Hematopoietic multipotent progenitor cell (in vitro differentiated cells): ENCODE measurements at regions not wholly inside any gene's neighbourhood (a gene's known extent, or its start where the extent isn't known, plus 50 kb on each side); places are given as distances from the start of the nearest gene placed in this dataset.

Experiments
- DNase-seq, 3 donors: peaks; one replicate each; pipeline ENCODE4 v3.0.0-alpha.2; 2011 to 2015; ENCODE audit warnings: low read depth in 2 of 3, low spot score in 2 of 3

GRCh38 chr20:39812116-39812515 lies 850.0 kb downstream of the DHX35 start:
- DNase-seq, result no peak

GRCh38 chr20:39810309-39810708 lies 848.2 kb downstream of the DHX35 start:
- DNase-seq, result no peak

DNA sequence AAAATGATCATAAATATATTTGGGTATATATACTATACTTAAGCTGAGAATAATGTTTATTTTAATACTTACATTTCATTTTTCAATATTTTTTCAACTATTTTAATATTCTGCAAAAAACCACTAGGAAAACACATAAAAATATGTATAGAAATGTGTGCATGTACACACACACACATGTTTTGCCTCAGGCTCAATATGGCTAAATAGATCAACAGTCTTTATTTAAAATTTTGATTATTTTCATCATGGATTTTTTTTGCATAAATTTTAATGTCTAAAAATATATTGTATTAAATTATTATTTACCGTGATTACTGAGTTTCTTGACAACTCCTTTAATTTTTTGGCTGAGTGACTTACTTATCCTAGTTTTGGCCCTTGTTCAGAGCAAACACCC lies 846.5 kb downstream of the DHX35 start:
- DNase-seq, result no peak

GRCh38 chr20:39800548-39800947 lies 838.4 kb downstream of the DHX35 start:
- DNase-seq, result no peak

DNA sequence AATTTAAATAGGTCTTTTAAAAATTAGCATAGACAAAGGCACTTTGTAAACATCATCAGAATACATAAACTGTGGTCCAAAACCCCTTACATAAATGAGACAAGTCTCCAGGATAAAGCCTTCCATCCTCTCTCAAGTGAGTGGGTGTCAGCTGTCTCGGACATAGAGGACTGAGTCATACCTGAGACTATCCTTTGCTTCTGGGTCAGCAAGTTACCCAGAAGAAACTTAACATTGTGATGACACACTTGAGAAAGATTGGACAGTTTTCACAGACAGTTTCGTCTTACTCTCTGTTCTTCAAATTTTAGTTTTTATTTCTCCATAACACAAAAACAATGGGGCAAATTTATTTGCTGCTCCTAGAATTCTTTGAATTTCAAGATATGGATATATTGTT lies 838.0 kb downstream of the DHX35 start:
- no peak for DNase-seq

DNA sequence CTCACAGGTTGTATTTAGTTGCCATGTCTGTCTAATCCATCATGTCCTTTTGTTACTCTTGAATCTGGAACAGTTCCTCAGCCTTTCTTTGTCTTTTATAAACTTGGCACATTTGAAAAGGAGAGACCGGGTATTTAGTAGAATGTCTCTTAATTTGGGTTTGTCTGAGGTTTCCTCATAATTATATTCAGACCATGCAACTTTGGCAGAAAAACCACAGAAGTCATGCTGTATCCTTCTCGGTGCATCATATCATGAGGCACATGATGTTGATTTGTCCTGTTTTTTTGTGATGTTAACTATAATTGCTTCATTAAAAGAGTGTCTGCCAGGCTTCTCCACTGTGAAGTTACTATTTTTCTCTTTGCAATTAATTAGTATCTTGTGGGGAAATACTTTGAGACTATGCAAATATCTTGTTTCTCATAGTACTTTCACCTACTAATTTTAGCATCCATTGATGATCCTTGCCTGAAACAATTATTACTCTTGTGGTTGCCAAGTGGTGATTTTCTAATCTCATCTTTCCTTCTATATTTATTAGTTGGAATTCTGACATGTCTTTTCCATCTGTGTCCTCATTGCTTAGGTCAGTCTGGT lies 837.3 kb downstream of the DHX35 start:
- no peak for DNase-seq

DNA sequence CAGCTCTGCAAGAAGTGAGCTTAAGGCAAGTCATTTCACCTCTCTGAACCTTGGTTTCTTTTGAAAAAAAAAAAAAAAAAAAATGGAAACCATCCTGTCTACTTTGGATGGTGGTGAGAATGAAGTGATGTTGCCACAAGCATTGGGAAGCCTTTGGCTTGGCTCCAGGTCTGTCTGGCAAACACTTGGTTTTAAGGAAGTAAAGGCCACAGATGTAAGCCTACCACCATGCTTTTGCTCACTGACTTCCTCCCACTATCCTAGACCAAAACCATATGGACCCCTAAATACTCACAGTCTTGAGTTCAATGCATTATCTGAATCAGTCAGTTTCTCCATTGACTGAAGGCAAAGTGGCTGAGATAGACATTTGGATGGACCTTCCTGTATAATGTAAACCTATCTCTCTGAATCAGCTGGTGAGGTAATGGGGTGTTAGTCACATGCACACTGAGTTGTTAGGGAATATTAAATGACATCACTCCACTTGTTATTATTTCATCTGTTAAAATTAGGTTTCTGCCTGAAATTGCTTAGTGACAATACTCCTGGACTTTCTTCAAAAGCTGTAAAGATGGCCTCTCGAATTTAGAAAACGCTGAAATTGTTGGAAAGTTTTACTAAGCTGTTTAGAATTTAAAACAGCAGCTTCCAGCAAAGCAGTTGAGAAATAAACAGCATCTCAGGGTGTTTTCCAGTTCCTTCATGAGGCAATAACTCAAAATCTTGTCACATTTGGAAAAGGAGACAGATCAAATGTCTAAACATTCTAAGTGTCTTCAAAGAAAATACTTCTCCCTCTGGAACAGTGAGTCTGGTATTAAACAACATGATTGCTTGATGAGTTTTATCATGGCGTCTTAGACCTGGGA lies 833.5 kb downstream of the DHX35 start:
- DNase-seq, result no peak

DNA sequence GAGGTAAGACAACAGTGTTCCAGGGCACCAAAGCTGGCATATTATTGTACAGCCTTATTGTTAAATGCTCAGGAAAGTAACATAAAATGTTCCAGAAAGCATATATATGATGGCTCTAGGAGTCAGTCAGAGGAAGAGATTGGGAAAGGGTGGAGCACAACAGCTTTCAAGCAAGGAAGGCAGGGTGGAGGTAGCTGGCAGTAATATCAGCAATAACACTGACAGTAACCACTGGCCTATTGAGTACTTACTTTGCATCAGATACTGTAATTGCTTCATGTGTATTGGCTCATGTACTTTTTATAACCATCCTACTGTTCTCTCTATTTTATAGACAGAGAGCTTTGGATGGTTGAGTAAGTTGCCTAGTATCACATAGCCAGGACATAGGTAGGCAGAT lies 830.2 kb downstream of the DHX35 start:
- DNase-seq, result no peak

- DNase-seq, result no peak
These were observed 827.3 kb downstream of the DHX35 start for GRCh38 chr20:39789411-39789810.

DNA sequence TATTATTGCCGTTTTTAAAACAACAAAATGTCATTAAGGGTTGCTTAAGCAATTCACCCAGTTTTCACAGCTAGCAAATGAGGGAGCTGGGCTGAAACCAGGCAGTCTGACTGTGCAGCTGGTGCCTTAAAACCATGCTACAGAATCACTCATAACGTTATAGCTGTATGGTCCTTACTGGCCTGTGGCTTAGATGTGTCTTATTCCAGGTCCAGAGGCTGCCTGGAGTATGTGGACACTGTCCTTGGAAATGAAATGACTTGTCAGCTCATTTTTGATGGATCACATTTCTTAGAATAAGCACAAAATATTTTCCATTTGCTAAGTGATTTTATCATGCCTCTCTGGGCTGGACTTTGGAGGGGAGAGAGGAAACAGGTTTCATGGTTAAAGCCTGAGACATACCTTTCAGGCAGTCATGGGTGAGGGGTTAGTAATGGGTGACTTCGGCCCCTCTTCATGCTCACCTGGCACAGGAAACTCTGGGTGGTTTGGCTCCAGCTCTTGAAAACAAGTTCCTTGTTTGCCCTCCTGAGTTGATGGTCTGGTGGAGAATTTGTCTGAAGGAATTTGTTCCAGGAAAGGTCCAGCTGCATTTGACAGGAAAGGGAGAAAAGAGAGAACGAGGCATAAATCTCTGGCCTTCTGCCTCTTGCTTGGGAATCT lies 823.2 kb downstream of the DHX35 start:
- no peak for DNase-seq

- DNase-seq, result no peak
These were observed 822.5 kb downstream of the DHX35 start for GRCh38 chr20:39784693-39785092.

- no peak for DNase-seq
These were observed 816.9 kb downstream of the DHX35 start for GRCh38 chr20:39778847-39779604.

DNA sequence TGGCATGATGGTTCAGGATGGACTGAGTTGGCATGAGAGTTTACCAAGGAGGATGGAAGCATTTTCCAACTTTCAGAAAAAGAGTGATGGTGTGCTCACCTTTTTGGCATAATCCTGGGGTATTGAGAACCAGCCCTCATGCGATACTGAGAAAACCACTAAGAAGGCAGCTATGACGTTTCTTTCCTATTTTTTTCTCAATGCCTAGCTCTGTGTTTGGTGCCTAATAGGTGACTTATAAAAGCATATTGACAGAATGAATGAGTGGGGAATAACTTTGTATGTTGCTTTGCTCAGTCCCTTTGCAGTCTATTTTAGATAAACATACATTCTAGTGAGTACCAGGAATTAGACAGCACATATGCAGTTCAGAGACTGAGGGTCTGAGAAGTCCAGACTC lies 816.3 kb downstream of the DHX35 start:
- no peak for DNase-seq

DNA sequence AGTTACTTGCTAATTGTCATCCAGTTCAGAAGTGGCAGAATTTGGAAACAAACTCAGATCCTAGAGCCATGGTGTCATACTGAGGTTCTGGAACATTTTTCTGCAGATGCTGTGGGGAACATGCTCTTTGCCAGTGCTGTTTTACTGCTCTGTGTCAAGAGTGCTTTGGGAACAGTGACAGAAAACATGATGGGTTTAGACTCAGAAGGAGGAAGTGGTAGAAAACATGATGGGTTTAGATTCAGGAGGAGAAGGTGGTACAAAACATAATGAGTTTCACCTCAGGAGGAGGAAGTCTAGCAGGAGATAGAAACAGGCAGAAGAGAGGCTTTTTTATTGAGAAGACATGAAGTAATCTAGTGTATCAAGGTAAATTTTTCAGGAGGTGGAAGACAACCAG lies 815.5 kb downstream of the DHX35 start:
- DNase-seq, result no peak

DNA sequence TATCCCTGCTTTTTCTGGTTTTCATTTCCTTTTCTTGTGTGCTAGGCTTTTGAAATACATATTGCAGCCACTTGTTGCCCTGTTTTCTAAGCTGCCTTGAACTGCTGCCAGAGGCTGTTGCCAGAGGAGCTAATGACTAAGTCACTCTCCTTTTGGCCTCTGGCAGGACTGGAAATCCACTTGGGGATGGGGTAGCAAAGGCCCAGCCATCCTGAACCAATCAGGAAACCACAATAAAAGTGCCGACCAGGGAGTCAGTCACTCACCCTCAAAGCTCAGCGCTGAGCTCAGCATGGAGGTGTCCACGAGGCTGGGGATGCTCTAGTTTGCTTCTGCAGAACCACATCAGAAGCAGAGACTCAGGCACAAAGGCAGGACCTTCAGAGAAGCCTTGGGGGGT lies 813.0 kb downstream of the DHX35 start:
- no peak for DNase-seq

DNA sequence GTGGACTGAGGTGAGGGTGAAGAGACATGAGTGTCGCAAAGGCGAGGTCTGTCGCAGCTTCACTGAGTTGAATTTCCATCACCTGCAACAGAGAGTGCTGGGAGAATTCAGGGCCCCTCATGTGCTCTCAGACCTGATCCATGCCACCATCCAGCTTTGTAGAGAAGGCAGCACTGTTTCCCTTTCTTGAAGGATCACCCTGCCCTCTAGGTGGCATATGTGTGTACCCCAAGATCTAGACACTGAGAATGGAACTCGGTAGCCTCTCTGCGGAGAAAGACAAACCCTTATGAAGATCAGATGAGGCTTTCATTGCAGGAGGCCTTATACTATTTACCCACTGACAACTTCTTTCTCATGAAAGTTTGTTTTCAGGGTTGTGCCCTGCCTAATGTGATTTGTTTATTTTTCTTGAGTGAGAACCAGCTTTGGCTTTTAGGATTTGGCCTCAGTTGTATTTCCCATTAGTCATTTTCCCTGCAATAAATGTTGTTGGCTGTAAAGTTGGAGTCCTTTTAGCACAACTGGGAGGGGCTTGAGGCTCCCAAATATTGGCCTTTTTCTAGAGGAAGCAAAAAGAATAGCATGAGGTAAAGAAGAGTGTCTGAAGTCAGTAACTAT lies 811.3 kb downstream of the DHX35 start:
- DNase-seq, result no peak

GRCh38 chr20:39767352-39767751 lies 805.2 kb downstream of the DHX35 start:
- DNase-seq, result no peak

DNA sequence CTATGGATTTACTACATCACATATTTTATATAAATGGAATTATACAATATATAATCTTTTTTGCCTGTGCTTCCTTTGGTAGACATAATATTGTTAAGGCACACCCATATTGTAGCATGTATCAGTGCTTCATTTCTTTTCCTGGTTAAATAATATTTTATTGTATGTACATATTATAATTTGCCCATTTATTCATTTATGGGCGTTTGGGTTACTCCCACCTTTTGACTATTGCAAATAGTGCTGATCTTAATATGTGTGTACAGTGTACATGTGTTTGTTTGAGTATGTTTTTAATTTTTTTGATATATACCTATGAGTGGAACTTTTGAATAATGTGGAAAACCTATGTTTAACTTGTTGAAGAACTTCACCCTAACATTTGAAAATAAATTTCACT lies 804.2 kb downstream of the DHX35 start:
- DNase-seq, result no peak

DNA sequence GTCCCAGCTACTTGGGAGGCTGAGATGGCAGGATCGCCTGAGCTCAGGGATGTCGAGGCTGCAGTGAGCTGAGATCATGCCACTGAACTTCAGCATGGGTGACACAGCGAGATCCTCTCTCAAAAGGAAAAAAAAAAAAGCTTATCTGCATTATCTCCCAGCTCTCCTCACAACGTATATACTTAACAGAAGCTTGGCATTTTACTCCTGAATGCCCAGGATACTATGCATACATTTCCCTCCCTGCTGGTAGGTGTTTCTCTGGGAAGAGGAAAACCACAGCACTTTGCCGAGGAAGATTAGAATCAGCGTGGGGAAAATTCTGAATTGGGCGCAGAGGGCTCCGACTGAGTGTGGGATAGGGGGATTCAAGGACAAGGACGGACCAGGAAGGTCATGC lies 800.6 kb downstream of the DHX35 start:
- DNase-seq, result no peak

GRCh38 chr20:39758876-39759275 lies 796.7 kb downstream of the DHX35 start:
- no peak for DNase-seq

DNA sequence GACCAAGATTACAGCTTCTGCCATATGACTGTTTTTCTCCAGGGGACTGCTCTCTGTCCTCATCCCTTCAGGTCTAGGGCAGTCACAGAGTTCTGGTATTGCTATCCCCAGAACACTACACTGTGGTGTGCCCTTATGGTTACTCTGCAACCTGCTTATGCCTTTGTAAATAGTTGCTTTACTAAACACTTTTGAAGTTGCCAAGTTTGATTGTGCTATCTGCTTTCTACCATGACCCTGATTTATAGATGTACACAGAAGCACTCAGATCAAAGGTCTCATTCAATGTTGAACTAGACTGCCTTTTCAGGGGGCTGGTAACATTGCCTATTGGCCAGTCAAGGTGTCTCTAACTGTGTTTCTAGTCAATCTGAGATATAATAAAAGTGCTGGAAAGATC lies 794.7 kb downstream of the DHX35 start:
- DNase-seq, result no peak
